ENCODE measurements at regions not wholly inside any gene's neighbourhood (a gene's known extent, or its start where the extent isn't known, plus 50 kb on each side); places are given as distances from the start of the nearest gene placed in this dataset.

- TF ChIP-seq POLR2A (IDR thresholded peaks at IDR 0.05) = no peak
- TF ChIP-seq CTCF (IDR thresholded peaks at IDR 0.05) = no peak
- no peak overlapping the region for H3K27ac ChIP-seq
- DNase-seq (no peak), ATAC-seq (no peak)
- no peaks in the 10 kb centered on the region for H3K36me3 ChIP-seq
- H3K9me3 ChIP-seq = no peaks in the 10 kb centered on the region
- H3K4me3 ChIP-seq = no peak overlapping the region
- H3K27me3 ChIP-seq = no peaks in the 10 kb centered on the region
- intact Hi-C loops (cut with DNase I) = no loop called here
- H3K4me1 ChIP-seq = no peaks in the 10 kb centered on the region
- 71 to 95% (median 78%) methylated on average over 1 of the region's 1 CpG for WGBS, 4 donors
Observed at GRCh38 chrX:151859481-151859880, 53.2 kb upstream of the MAGEA4 start.

- DNase-seq (no peak), ATAC-seq (no peak)
- intact Hi-C loops (cut with DNase I) = no loop called here
- 72 to 97% (median 86%) methylated on average over 4 of the region's 4 CpGs for WGBS, 4 donors
- Histone ChIP-seq H3K36me3 (no peaks in the 10 kb centered on the region), H3K4me3 (no peak overlapping the region), H3K27ac (no peak overlapping the region), H3K9me3 (no peaks in the 10 kb centered on the region), H3K4me1 (no peaks in the 10 kb centered on the region), H3K27me3 (no peaks in the 10 kb centered on the region)
- no peak for TF ChIP-seq POLR2A (IDR thresholded peaks at IDR 0.05)
Observed at GRCh38 chrX:151860827-151861226, 51.9 kb upstream of the MAGEA4 start.

Measured in heart left ventricle (tissue), 16 donors.